Heart right ventricle (tissue), 16 donors: ENCODE measurements at regions not wholly inside any gene's neighbourhood (a gene's known extent, or its start where the extent isn't known, plus 50 kb on each side); places are given as distances from the start of the nearest gene placed in this dataset.

Experiments
- ATAC-seq, 8 donors: fragments of 200-7000 bp; cut with Tn5 transposase; one replicate each; pipeline ENCODE4 v1.9.1; 2020; ENCODE audit warnings: mild to moderate bottlenecking in 8 of 8, moderate library complexity in 8 of 8, moderate number of reproducible peaks in 1 of 8
- DNase-seq, 2 donors: peaks; one replicate each; pipeline ENCODE4 v3.0.0-alpha.2; 2020
- H3K27ac ChIP-seq, 10 donors: fragments of 200-600 bp; sonication (generic) in 2 of 10; one replicate each; pipeline versions ENCODE4 v1.5.0 to v1.8.0; 2020 to 2022; ENCODE audit warnings: mild to moderate bottlenecking in 3 of 10
- H3K27me3 ChIP-seq, 7 donors: fragments of 200-600 bp; one replicate each; pipeline ENCODE4 v1.8.0; 2021 to 2022; ENCODE audit warnings: mild to moderate bottlenecking in 2 of 7
- H3K36me3 ChIP-seq, 9 donors: fragments of 200-600 bp; sonication (generic) in 1 of 9; one replicate each; pipeline versions ENCODE4 v1.5.0 to v1.8.0; 2020 to 2022; ENCODE audit warnings: mild to moderate bottlenecking in 2 of 9
- H3K4me1 ChIP-seq, 9 donors: fragments of 200-600 bp; sonication (generic) in 1 of 9; one replicate each; pipeline versions ENCODE4 v1.5.0 to v1.8.0; 2020 to 2022; ENCODE audit warnings: mild to moderate bottlenecking in 4 of 9
- H3K4me3 ChIP-seq, 10 donors: fragments of 200-600 bp; sonication (generic) in 2 of 10; one replicate each; pipeline versions ENCODE4 v1.5.0 to v1.8.0; 2020 to 2022; ENCODE audit warnings: mild to moderate bottlenecking in 7 of 10, moderate library complexity in 2 of 10
- H3K9me3 ChIP-seq, 11 donors: fragments of 200-600 bp in 10 of 11; sonication (generic) in 2 of 11; one replicate each; pipeline versions ENCODE4 v1.5.0 to v1.8.0; 2013 to 2022; ENCODE audit warnings: mild to moderate bottlenecking in 2 of 11, control low read depth in 1 of 11, moderate library complexity in 1 of 11
- CTCF ChIP-seq, 9 donors: fragments of 200-600 bp; sonication (generic) in 2 of 9; IDR thresholded peaks; one replicate each; pipeline versions ENCODE4 v1.5.0 to v1.8.0; 2021 to 2022; ENCODE audit warnings: antibody characterized with exemption in 9 of 9, mild to moderate bottlenecking in 5 of 9, moderate library complexity in 1 of 9
- WGBS, 2 donors: extraction: QIAGEN DNeasy Blood & Tissue Kit; methylation state at CpG; one replicate each; pipeline ENCODE4 v1.1.7; 2013; ENCODE audit warnings: inconsistent platforms in 1 of 2; 5-methylcytosine and 5-hydroxymethylcytosine counted together
- intact Hi-C, 10 donors: fragments of 100-400 bp; cut with DNase I; formaldehyde crosslinking; loops; one replicate each; pipeline versions ENCODE4 v1.11.1 to v1.14.2; 2022
- donor health status: Arrhythmogenic right ventricular cardiomyopathy.
- donor health status: ischemic (EF 13 %, LVEDD 7.1; RV severe dilation, severe dysfunction).
- donor health status: healthy with polysubstance abuse.
- donor health status: DM: no; HTN: yes; CAD: no.
- donor health status: DM: no; HTN: no; CAD: no.
- donor health status: ischemic (EF 25% LVEDD 6.9; RV normal size, moderate dysfunction).
- donor health status: ischemic (EF 25% LVEDD 5.7; RV mildly dilated, moderate dysfunction).
- donor health status: healthy.
- donor health status: DM: yes; HTN: yes; CAD: no.
- donor health status: Ischemic cardiomyopathy.
- donor health status: ischemic (EF 35%, LVEDD 5.7; RV mildly dilated, moderate dysfunction).
- donor health status: nonischemic (EF 11% LVEDD 7.7; RV severe dilation, severe dysfunction).
- donor health status: DM: yes; HTN: yes; CAD: no.
- donor health status: PGD.
- donor health status: ischemic (EF 29% LVEDD 5.4; RV normal size, mild dysfunction).
- donor health status: nonischemic (EF 23%, LVEDD 6.1; RV moderate dilation, normal function).

DNA sequence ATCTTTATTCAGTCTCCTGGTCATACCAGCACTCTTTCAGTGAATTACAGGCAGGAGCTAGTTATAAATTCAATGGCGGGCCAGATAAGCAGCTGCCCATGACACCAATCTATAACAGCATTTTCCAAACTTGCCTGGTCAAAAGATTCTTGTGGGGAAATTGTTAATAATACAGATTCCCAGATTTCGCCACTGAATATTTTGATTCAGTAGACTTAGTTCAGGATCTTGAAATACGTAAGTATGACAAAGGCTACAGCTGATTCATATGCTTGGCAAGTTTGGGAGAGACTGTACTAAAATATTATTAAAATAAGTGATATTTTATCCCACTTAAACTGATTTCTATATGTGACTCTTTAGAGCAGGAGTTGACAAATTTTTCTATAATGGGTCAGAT, 119.3 kb downstream of the TMCO5A start:
- H3K27ac ChIP-seq = peak overlapping the region in 1 of 10 donors; percentile 41
- no peak for TF ChIP-seq CTCF (IDR thresholded peaks at IDR 0.05)
- WGBS, 2 donors = 95 to 98% methylated on average over 3 of the region's 3 CpGs

GRCh38 chr15:38054488-38054887, 120.0 kb downstream of the TMCO5A start:
- Histone ChIP-seq H3K36me3 (no peaks in the 10 kb centered on the region), H3K9me3 (no peaks in the 10 kb centered on the region), H3K27ac (peak overlapping the region in 1 of 10 donors; percentile 41), H3K4me3 (no peak overlapping the region), H3K27me3 (no peaks in the 10 kb centered on the region), H3K4me1 (peaks cover 0 to 38% (median 0%) of the 10 kb centered on the region in 9 donors)
- intact Hi-C loops = no loop called here
- DNase-seq (no peak), ATAC-seq (no peak)
- no peak for TF ChIP-seq CTCF (IDR thresholded peaks at IDR 0.05)

More for the DNA sequence above, 119.3 kb downstream of the TMCO5A start:
- H3K4me3 ChIP-seq = no peak overlapping the region
- peaks cover 0 to 34% (median 0%) of the 10 kb centered on the region in 9 donors for H3K4me1 ChIP-seq
- no peak for ATAC-seq
- intact Hi-C loops = no loop called here
- no peak for DNase-seq
- no peaks in the 10 kb centered on the region for H3K9me3 ChIP-seq
- no peaks in the 10 kb centered on the region for H3K36me3 ChIP-seq
- no peaks in the 10 kb centered on the region for H3K27me3 ChIP-seq

GRCh38 chr15:38058596-38059075, 124.2 kb downstream of the TMCO5A start:
- 77 to 81% methylated on average over 11 of the region's 11 CpGs for WGBS, 2 donors
- H3K9me3 ChIP-seq = no peaks in the 10 kb centered on the region
- intact Hi-C loops = no loop called here

DNA sequence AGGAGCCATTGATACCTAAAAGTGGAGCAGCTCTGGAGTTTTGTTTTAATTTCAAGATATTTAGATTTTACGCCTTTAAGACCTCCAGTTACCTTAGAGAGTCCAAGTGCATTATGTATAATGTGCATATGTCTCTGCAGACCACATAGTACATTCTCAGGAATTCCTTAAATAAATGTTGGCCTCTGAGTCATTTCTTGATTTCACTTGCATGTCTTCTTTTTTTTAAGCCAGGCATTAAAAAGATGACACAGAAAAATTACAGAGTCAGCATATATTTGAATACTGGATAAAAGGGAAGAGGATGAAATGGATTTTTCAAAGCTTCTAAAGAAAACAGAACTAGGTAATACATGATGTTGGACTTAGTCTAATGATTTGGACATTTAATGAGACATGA, 125.2 kb downstream of the TMCO5A start:
- no peak for TF ChIP-seq CTCF (IDR thresholded peaks at IDR 0.05)
- no peak for ATAC-seq
- no peak overlapping the region for H3K27ac ChIP-seq

More at GRCh38 chr15:38058596-38059075, 124.2 kb downstream of the TMCO5A start:
- TF ChIP-seq CTCF (IDR thresholded peaks at IDR 0.05) = no peak
- no peaks in the 10 kb centered on the region for H3K27me3 ChIP-seq
- H3K36me3 ChIP-seq = no peaks in the 10 kb centered on the region
- ATAC-seq = no peak
- H3K27ac ChIP-seq = peak overlapping the region in 1 of 10 donors; percentile 44
- peaks cover 0 to 32% (median 0%) of the 10 kb centered on the region in 9 donors for H3K4me1 ChIP-seq
- DNase-seq = no peak
- H3K4me3 ChIP-seq = no peak overlapping the region

More for the DNA sequence above, 125.2 kb downstream of the TMCO5A start:
- Histone ChIP-seq H3K36me3 (no peaks in the 10 kb centered on the region), H3K4me1 (peaks cover 0 to 32% (median 0%) of the 10 kb centered on the region in 9 donors), H3K9me3 (no peaks in the 10 kb centered on the region), H3K27me3 (no peaks in the 10 kb centered on the region), H3K4me3 (no peak overlapping the region)
- intact Hi-C loops = no loop called here
- WGBS, 2 donors = 98% methylated on average over 1 of the region's 1 CpG
- DNase-seq = no peak
